GM23338 (cell line): ENCODE measurements at regions not wholly inside any gene's neighbourhood (a gene's known extent, or its start where the extent isn't known, plus 50 kb on each side); places are given as distances from the start of the nearest gene placed in this dataset.

ENCODE experiments used
- ATAC-seq: fragments of 200-7000 bp; cut with Tn5 transposase; 3 replicates; pipeline ENCODE4 v1.9.1; 2020
- DNase-seq: peaks from one replicate; pipeline ENCODE4 v3.0.0-alpha.2; 2015; ENCODE audit warnings: low spot score
- H2AFZ ChIP-seq: fragments of 200-600 bp; sonication (generic); 2 replicates; pipeline ENCODE4 v1.8.0; 2016; ENCODE audit warnings: antibody characterized with exemption, mild to moderate bottlenecking, moderate library complexity
- H3F3A ChIP-seq: fragments of 200-600 bp; sonication (generic); replicated peaks from 2 replicates; pipeline ENCODE4 v1.8.0; 2017; ENCODE audit warnings: antibody characterized with exemption, mixed run types, low read depth
- H3K27ac ChIP-seq: fragments of 200-600 bp; sonication (generic); 2 replicates; pipeline ENCODE4 v1.6.1; 2016; ENCODE audit warnings: low read depth
- H3K27me3 ChIP-seq: fragments of 200-600 bp; sonication (generic); 2 replicates; pipeline ENCODE4 v1.8.0; 2016; ENCODE audit warnings: mild to moderate bottlenecking, mixed run types, moderate library complexity; ENCODE audit not compliant: insufficient read depth
- H3K36me3 ChIP-seq: fragments of 200-600 bp; sonication (generic); 2 replicates; pipeline ENCODE4 v1.8.0; 2016; ENCODE audit warnings: mild to moderate bottlenecking; ENCODE audit not compliant: insufficient read depth
- H3K4me1 ChIP-seq: fragments of 200-600 bp; sonication (generic); 2 replicates; pipeline ENCODE4 v1.8.0; 2016; ENCODE audit warnings: mild to moderate bottlenecking, moderate library complexity; ENCODE audit not compliant: insufficient read depth
- H3K4me2 ChIP-seq: fragments of 200-600 bp; sonication (generic); 2 replicates; pipeline ENCODE4 v1.7.1; 2017; ENCODE audit warnings: mixed run types
- H3K4me3 ChIP-seq: fragments of 200-600 bp; sonication (generic); 2 replicates; pipeline ENCODE4 v1.6.1; 2016; ENCODE audit warnings: mixed run types
- H3K79me2 ChIP-seq: fragments of 200-600 bp; sonication (generic); replicated peaks from 2 replicates; pipeline ENCODE4 v1.8.0; 2017; ENCODE audit warnings: mild to moderate bottlenecking; ENCODE audit not compliant: insufficient read depth
- H3K9me2 ChIP-seq: fragments of 200-600 bp; sonication (generic); 2 replicates; pipeline ENCODE4 v1.8.0; 2017; ENCODE audit not compliant: insufficient read depth
- H4K20me1 ChIP-seq: fragments of 200-600 bp; sonication (generic); replicated peaks from 2 replicates; pipeline ENCODE4 v1.8.0; 2017; ENCODE audit warnings: mild to moderate bottlenecking; ENCODE audit not compliant: insufficient read depth
- H3K27ac Mint-ChIP-seq: 2 replicates; pipeline ENCODE4 v1.8.0; 2020; ENCODE audit warnings: inconsistent platforms, mild to moderate bottlenecking, moderate library complexity, mixed read lengths
- H3K27me3 Mint-ChIP-seq: 3 replicates; pipeline ENCODE4 v1.8.0; 2022; ENCODE audit warnings: low read depth, mild to moderate bottlenecking, moderate library complexity, mixed read lengths, inconsistent platforms; ENCODE audit not compliant: insufficient read depth, poor library complexity
- H3K36me3 Mint-ChIP-seq: 3 replicates; pipeline ENCODE4 v1.8.0; 2021; ENCODE audit warnings: low read depth, mild to moderate bottlenecking, inconsistent platforms, moderate library complexity, mixed read lengths
- H3K4me1 Mint-ChIP-seq: 3 replicates; pipeline ENCODE4 v1.8.0; 2020; ENCODE audit warnings: mild to moderate bottlenecking, inconsistent platforms, mixed read lengths
- H3K4me3 Mint-ChIP-seq: 3 replicates; pipeline ENCODE4 v1.8.0; 2021; ENCODE audit warnings: moderate library complexity, mild to moderate bottlenecking, inconsistent platforms, mixed read lengths
- H3K9me3 Mint-ChIP-seq: 3 replicates; pipeline ENCODE4 v1.8.0; 2020; ENCODE audit warnings: moderate library complexity, mild to moderate bottlenecking, inconsistent platforms, mixed read lengths
- CREB1 ChIP-seq: fragments of 250-450 bp; sonication (Bioruptor Pico); IDR thresholded peaks from 2 replicates; pipeline ENCODE4 v1.5.0; 2020; ENCODE audit warnings: low read depth, mild to moderate bottlenecking, moderate library complexity
- EZH2 ChIP-seq: fragments of 200-600 bp; sonication (generic); IDR thresholded peaks from one replicate; pipeline ENCODE4 v1.8.0; 2017; ENCODE audit warnings: antibody characterized with exemption, mild to moderate bottlenecking, low read depth; ENCODE audit not compliant: unreplicated experiment
- EZH2phosphoT487 ChIP-seq: fragments of 200-600 bp; sonication (generic); IDR thresholded peaks from one replicate; pipeline ENCODE4 v1.8.1; 2018; ENCODE audit warnings: antibody characterized with exemption; ENCODE audit not compliant: unreplicated experiment
- JUNB ChIP-seq: IDR thresholded peaks from one replicate; pipeline ENCODE4 v1.6.1; 2016; ENCODE audit warnings: antibody characterized with exemption; ENCODE audit not compliant: unreplicated experiment
- NANOG ChIP-seq: IDR thresholded peaks from 2 replicates; pipeline ENCODE4 v1.6.1; 2016; ENCODE audit warnings: antibody characterized with exemption, borderline replicate concordance
- STAT1 ChIP-seq: IDR thresholded peaks from one replicate; pipeline ENCODE4 v1.6.1; 2016; ENCODE audit warnings: antibody characterized with exemption; ENCODE audit not compliant: unreplicated experiment
- ZNF114 ChIP-seq: fragments of 250-450 bp; sonication (Bioruptor Pico); IDR thresholded peaks from 2 replicates; pipeline ENCODE4 v1.5.0; 2020; ENCODE audit warnings: mild to moderate bottlenecking, moderate library complexity
- ZNF331 ChIP-seq: fragments of 250-450 bp; sonication (Bioruptor Pico); IDR thresholded peaks from 2 replicates; pipeline ENCODE4 v1.5.0; 2020; ENCODE audit warnings: low read depth, mild to moderate bottlenecking, moderate library complexity
- TF ChIP-seq, protein P1 (sequence below): IDR thresholded peaks from one replicate; pipeline ENCODE4 v1.6.1; 2018; ENCODE audit warnings: antibody characterized with exemption; ENCODE audit not compliant: unreplicated experiment
- TF ChIP-seq, protein P2 (sequence below): IDR thresholded peaks from 2 replicates; pipeline ENCODE4 v1.6.1; 2016; ENCODE audit warnings: antibody characterized with exemption
- TF ChIP-seq, protein P3 (sequence below), 2 experiments: fragments of 200-600 bp in 1 of 2; sonication (generic) in 1 of 2; conservative IDR thresholded peaks; 2 replicates each; pipeline versions ENCODE4 v1.5.1 to v1.6.1; 2016 to 2017; ENCODE audit warnings: antibody characterized with exemption in 2 of 2, low read depth in 2 of 2, mild to moderate bottlenecking in 2 of 2, moderate library complexity in 1 of 2

DNA sequence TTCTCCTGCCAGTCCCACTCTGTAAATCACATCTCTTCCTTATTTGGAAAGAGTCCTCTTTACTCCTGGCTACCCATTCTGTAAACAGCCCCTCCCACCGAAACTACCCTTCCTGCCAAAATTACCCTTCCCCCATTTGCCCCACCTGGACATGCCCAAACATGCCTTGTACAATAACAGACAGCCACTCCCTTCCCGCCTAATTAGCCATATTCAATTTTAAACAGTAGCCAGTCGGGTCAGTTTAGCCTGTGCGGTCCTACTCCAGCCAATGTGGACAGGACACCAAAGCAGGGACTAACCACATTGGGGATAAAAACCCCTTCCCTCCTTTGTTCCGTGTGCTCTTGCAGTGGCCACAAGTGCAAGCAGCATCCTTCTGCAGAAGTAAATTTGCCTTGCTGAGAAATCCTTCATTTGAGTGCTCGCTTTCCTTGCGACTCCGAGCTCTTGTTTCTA, 56.3 kb upstream of the MAP10 start:
- no peaks in the 10 kb centered on the region for H3K27me3 ChIP-seq
- Mint-ChIP-seq H3K27me3 (no peaks in the 10 kb centered on the region), H3K4me3 (no peak overlapping the region), H3K36me3 (peaks cover 31% of the 10 kb centered on the region), H3K27ac (no peak overlapping the region), H3K4me1 (peaks cover 3% of the 10 kb centered on the region; the same call in 1 of the 3 replicates), H3K9me3 (peaks cover 40% of the 10 kb centered on the region)
- no peaks in the 10 kb centered on the region for H3K79me2 ChIP-seq
- DNase-seq (no peak), ATAC-seq (no peak)
- H3K9me2 ChIP-seq = peaks cover 12% of the 10 kb centered on the region
- no peak overlapping the region for H3K4me2 ChIP-seq
- peaks cover 16% of the 10 kb centered on the region for H3K36me3 ChIP-seq
- H4K20me1 ChIP-seq = no peaks in the 10 kb centered on the region
- H3K4me1 ChIP-seq = peaks cover 8% of the 10 kb centered on the region; the same call in 1 of the 2 replicates
- TF ChIP-seq, protein P1, sequence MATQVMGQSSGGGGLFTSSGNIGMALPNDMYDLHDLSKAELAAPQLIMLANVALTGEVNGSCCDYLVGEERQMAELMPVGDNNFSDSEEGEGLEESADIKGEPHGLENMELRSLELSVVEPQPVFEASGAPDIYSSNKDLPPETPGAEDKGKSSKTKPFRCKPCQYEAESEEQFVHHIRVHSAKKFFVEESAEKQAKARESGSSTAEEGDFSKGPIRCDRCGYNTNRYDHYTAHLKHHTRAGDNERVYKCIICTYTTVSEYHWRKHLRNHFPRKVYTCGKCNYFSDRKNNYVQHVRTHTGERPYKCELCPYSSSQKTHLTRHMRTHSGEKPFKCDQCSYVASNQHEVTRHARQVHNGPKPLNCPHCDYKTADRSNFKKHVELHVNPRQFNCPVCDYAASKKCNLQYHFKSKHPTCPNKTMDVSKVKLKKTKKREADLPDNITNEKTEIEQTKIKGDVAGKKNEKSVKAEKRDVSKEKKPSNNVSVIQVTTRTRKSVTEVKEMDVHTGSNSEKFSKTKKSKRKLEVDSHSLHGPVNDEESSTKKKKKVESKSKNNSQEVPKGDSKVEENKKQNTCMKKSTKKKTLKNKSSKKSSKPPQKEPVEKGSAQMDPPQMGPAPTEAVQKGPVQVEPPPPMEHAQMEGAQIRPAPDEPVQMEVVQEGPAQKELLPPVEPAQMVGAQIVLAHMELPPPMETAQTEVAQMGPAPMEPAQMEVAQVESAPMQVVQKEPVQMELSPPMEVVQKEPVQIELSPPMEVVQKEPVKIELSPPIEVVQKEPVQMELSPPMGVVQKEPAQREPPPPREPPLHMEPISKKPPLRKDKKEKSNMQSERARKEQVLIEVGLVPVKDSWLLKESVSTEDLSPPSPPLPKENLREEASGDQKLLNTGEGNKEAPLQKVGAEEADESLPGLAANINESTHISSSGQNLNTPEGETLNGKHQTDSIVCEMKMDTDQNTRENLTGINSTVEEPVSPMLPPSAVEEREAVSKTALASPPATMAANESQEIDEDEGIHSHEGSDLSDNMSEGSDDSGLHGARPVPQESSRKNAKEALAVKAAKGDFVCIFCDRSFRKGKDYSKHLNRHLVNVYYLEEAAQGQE = no peak
- TF ChIP-seq, protein P2, sequence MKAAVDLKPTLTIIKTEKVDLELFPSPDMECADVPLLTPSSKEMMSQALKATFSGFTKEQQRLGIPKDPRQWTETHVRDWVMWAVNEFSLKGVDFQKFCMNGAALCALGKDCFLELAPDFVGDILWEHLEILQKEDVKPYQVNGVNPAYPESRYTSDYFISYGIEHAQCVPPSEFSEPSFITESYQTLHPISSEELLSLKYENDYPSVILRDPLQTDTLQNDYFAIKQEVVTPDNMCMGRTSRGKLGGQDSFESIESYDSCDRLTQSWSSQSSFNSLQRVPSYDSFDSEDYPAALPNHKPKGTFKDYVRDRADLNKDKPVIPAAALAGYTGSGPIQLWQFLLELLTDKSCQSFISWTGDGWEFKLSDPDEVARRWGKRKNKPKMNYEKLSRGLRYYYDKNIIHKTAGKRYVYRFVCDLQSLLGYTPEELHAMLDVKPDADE = no peak
- no peaks in the 10 kb centered on the region for H3F3A ChIP-seq
- no peak overlapping the region for H2AFZ ChIP-seq
- no peak overlapping the region for H3K27ac ChIP-seq
- H3K4me3 ChIP-seq = no peak overlapping the region

DNA sequence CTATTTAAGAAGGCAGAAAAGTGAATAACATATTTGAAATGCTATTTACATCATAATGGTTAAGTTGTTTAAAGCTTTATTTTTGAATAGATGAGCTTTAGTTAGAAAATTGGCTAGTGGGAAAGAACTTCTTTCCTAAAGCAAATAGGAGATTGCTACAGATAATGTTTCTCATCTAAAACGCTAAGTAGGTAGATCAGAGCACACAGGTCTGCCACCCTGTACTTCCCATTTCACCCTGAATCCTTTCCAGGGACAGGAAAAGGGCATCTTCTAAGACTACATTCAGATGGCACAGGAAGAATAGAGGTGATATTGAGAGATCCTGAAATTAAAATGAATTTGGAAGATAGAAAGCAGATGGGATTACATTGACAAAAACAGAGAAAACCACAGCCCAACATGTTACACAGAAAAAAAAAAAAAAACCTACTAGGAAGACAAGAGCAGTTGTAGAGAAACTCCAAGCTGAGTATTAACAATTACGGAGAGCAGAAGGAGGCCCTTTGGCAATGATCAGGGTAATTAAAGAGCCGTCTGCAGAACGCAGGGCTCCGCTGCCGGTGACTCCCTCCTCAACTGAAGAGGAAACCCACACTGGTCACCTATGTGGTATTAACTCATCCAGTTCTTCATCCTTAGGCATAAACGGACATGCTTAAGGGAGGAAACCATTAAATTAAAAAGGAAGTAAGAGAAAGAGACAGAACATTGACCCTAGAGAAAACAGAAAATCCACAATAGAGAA, 53.6 kb upstream of the MAP10 start:
- peaks cover 3% of the 10 kb centered on the region; the same call in 1 of the 3 replicates for H3K4me1 Mint-ChIP-seq
- H3K27ac ChIP-seq = no peak overlapping the region
- peak; percentile 25; the same call in 2 of the 3 replicates for ATAC-seq
- no peaks in the 10 kb centered on the region for H3K27me3 Mint-ChIP-seq
- peaks cover 8% of the 10 kb centered on the region; the same call in 1 of the 2 replicates for H3K4me1 ChIP-seq
- no peak overlapping the region for H3K4me3 Mint-ChIP-seq
- no peak overlapping the region for H3K27ac Mint-ChIP-seq
- no peak overlapping the region for H2AFZ ChIP-seq
- H3K4me2 ChIP-seq = 0 out of 2 replicates have a peak overlapping the region, but pooled peaks have one; percentile 19
- peaks cover 16% of the 10 kb centered on the region for H3K36me3 ChIP-seq
- peaks cover 6% of the 10 kb centered on the region for H3K9me2 ChIP-seq
- no peaks in the 10 kb centered on the region for H3K27me3 ChIP-seq
- DNase-seq = no peak
- H3F3A ChIP-seq = no peaks in the 10 kb centered on the region
- H3K4me3 ChIP-seq = no peak overlapping the region
- H3K9me3 Mint-ChIP-seq = peaks cover 32% of the 10 kb centered on the region
- H3K79me2 ChIP-seq = no peaks in the 10 kb centered on the region
- no peaks in the 10 kb centered on the region for H4K20me1 ChIP-seq
- H3K36me3 Mint-ChIP-seq = peaks cover 24% of the 10 kb centered on the region
- TF ChIP-seq NANOG (no peak), CREB1 (CRISPR knock-in tag) (no peak), STAT1 (no peak), EZH2phosphoT487 (no peak), ZNF114 (CRISPR knock-in tag) (no peak), ZNF331 (CRISPR knock-in tag) (no peak), EZH2 (no peak), JUNB (no peak)
- TF ChIP-seq, protein P1 = no peak
- TF ChIP-seq, protein P3, sequence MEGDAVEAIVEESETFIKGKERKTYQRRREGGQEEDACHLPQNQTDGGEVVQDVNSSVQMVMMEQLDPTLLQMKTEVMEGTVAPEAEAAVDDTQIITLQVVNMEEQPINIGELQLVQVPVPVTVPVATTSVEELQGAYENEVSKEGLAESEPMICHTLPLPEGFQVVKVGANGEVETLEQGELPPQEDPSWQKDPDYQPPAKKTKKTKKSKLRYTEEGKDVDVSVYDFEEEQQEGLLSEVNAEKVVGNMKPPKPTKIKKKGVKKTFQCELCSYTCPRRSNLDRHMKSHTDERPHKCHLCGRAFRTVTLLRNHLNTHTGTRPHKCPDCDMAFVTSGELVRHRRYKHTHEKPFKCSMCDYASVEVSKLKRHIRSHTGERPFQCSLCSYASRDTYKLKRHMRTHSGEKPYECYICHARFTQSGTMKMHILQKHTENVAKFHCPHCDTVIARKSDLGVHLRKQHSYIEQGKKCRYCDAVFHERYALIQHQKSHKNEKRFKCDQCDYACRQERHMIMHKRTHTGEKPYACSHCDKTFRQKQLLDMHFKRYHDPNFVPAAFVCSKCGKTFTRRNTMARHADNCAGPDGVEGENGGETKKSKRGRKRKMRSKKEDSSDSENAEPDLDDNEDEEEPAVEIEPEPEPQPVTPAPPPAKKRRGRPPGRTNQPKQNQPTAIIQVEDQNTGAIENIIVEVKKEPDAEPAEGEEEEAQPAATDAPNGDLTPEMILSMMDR (conservative IDR thresholded peaks at IDR 0.05; ENCODE audit: low read depth in 2 of 2) = no peak
- TF ChIP-seq, protein P2 = no peak
